NOMO-1 (cell line): ENCODE measurements at regions not wholly inside any gene's neighbourhood (a gene's known extent, or its start where the extent isn't known, plus 50 kb on each side); places are given as distances from the start of the nearest gene placed in this dataset.

ENCODE experiments used
- DNase-seq, 2 experiments: peaks; one replicate each; lab custom pipeline; 2025; ENCODE audit not compliant: unreplicated experiment in 2 of 2; lab: John Stamatoyannopoulos, UW

GRCh38 chr2:66717218-66717905 is 282.4 kb downstream of the MEIS1 start:
- DNase-seq: no peak

DNA sequence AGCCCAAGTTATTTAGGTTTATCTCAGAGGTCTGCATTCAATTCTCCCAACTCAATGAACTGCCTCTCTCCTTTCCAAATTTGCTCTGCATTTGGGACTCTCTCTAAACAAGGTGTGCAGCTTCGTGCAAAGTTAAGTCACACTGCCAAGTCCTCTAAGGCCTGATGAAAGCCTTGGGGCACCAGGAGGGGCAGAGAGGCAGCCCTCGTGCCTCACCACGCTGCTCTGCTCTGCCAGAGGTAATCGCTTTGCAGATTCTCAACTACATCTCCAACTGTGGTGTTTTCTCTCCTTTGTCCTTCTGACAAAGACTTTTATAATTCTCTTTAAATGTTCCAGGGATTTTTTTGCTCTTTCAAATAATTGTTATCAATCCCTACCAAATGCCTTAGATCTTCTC is 283.0 kb downstream of the MEIS1 start:
- DNase-seq: no peak

GRCh38 chr2:66721776-66722175 is 286.9 kb downstream of the MEIS1 start:
- no peak for DNase-seq

- no peak for DNase-seq
Observed at GRCh38 chr2:66724241-66724640, 289.3 kb downstream of the MEIS1 start.

DNA sequence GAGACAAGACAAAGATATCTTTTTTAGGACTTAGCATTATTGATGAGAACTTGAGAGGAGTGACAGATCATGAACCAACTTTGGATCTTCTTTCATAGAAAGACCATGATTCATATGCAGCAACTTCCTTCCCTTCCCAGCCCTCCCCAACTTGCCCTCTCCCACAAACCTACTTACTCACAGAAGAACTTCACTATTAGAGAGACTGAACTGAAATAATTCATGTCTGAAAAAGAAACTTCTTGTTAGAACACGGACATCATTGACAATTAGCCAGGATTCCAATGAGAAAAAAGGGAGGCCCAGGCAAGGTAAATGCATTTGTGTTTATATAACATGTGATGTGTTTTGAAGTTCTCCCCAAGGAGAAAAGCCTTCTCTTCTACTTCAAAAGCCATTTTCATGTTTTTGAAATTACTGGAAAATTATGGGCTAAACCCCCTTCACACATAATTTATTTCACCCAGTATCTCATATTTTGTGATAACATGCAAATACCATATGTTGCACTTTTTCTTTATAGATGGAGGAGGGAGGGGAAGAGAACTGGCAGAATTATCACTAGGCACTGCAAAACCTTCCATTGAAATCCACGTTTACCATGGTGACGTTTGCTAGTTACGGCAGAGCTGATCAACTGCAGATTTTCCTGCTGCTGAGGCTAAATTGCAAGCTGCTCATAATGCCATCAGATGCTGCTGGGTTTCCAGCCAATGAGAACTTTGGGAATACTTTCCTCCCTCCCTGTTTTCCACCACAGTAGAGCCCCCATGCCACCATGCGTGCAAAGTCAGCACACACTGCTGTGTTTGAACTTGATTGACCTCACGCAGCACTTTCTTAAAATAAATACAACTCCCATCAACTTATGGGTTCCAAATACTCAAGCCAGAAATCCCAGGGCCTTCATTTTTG is 294.7 kb downstream of the MEIS1 start:
- no peak for DNase-seq

DNA sequence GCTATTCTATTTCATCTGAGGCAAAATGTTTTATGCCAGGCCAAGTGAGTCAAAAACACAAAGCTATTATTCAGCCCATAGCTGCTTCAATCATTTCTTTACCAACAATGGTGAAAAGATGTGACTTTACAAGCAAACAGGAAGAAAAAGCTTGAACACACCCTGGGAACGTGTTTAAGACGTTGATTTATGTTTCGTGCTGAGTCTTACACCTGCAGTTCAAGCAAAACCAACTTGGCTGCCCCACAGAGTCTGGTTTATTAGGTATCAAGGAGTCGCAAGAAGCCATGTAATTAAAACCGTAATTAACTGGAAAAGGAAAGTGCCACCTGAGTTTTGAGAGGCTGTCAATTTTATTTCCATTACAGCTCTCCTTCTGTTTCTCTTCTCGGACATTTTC is 295.5 kb downstream of the MEIS1 start:
- DNase-seq: no peak

- DNase-seq: no peak
Observed at GRCh38 chr2:66733364-66733999, 298.6 kb downstream of the MEIS1 start.

DNA sequence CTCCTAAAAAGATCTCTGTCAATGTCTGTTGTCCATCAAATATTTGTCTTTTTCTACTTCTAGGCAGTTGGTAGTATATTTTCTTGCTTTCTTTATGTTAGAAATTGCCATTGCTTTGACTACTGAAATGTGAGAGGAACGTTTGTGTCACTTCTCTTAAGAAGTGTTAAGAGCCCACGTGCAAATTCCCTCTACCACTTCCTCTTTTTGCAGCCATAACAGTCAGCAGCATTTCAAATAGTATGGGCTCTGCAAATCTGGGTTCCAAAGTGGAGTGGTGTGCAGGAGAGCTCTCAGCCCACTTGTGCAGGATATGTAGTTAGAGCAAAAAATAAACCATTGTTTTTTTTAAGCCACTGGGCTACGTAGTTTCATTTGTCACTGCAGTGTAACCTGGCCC is 314.0 kb downstream of the MEIS1 start:
- peak; percentile 30 to 44 for DNase-seq

- no peak for DNase-seq
Observed at GRCh38 chr2:66749566-66749965, 314.6 kb downstream of the MEIS1 start.

GRCh38 chr2:66753257-66753656 is 318.3 kb downstream of the MEIS1 start:
- DNase-seq: no peak

- DNase-seq: no peak
Observed at GRCh38 chr2:66753660-66754059, 318.7 kb downstream of the MEIS1 start.

GRCh38 chr2:66755974-66756373 is 321.0 kb downstream of the MEIS1 start:
- DNase-seq: no peak

DNA sequence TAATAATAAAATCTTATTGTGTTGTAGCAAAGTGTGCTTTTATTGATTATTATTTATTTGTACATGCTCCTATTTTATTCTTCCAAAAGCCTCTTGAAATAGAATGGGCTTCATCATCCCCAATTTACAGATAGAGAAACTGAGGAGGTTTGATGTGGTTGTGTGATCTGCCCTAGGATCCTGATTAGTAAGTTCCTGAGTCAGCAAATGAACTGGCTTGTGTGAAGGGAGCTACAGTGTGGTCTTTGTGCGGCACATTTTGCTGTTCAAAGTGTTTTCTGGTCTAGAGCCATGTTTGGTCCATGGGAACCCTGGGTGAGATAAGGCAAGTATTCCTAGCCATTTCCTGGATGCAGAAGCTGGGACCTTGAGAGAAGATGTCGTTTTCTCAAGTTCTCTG is 326.9 kb downstream of the MEIS1 start:
- no peak for DNase-seq

DNA sequence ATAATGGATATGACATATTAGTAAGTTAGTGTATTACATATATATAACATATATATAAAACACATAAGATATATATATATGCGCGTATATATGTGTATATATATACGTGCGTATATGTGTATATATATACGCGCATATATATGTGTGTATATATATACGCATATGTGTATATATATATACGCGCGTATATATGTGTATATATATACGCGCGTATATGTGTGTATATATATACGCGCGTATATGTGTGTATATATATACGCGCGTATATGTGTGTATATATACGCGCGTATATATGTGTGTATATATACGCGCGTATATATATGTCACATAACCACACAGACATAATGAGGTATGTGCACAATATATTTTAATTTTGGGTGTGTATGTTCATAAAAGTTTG is 327.8 kb downstream of the MEIS1 start:
- no peak for DNase-seq

- DNase-seq: no peak
Observed at GRCh38 chr2:66766582-66766981, 331.7 kb downstream of the MEIS1 start.

DNA sequence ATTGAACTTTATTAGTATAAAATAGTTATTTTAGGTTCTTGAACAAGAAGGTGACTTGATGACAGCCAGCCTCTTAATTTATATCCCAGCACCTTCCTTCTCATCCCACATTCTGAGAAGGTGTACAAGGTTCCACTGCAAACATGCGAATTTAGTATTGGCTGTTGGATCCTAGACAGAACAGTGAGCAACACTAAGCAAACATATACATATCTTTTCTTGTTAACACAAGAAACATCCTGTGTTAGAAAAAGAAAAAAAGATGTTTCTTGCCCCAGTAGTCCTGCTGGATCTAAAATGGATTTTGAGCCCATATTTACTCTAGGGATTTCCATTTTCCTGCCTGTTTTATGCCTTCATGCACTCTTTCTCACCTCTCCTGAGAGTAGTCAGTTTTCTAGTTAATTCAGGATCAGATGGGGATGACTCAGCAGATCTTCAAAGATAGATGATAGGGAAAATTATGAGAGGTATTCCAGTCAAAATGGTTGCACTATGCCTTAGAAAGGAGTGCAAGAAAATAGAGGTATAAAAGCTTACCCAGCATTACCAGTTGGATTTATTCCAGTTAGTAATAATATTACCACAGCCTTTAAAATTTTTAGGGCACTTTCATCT is 336.5 kb downstream of the MEIS1 start:
- DNase-seq: no peak

- DNase-seq: no peak
Observed at GRCh38 chr2:66772618-66773017, 337.7 kb downstream of the MEIS1 start.

- no peak for DNase-seq
Observed at GRCh38 chr2:66775730-66776422, 341.0 kb downstream of the MEIS1 start.

DNA sequence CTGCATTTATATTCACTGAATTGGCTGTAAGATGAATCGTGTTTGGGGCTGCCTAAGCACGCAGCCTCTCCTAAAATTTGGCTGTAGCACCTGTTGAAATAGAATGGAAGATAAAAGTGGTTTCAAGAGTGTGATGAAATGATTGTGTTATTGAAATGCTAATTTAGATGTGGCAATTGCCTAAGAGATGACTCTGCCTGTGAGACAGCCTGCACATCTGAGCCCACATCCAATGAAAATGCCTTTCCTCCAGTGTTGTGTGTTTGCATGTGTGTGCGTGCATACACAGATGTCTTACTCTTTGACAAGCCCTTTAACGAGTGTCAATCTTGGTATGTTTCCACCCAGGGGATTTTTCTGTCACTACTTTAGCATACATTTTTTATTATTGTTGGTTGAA is 346.9 kb downstream of the MEIS1 start:
- DNase-seq: no peak

GRCh38 chr2:66782780-66783361 is 347.9 kb downstream of the MEIS1 start:
- DNase-seq: no peak
